HG03571 (cell line): ENCODE measurements at regions not wholly inside any gene's neighbourhood (a gene's known extent, or its start where the extent isn't known, plus 50 kb on each side); places are given as distances from the start of the nearest gene placed in this dataset.
A peak's percentile ranks its signal among the peaks of the same experiment; 100 is the strongest.

Experiments used
- ATAC-seq: cut with Tn5 transposase; IDR thresholded peaks from one replicate; pipeline ENCODE4 v1.9.1; 2021; ENCODE audit not compliant: unreplicated experiment

DNA sequence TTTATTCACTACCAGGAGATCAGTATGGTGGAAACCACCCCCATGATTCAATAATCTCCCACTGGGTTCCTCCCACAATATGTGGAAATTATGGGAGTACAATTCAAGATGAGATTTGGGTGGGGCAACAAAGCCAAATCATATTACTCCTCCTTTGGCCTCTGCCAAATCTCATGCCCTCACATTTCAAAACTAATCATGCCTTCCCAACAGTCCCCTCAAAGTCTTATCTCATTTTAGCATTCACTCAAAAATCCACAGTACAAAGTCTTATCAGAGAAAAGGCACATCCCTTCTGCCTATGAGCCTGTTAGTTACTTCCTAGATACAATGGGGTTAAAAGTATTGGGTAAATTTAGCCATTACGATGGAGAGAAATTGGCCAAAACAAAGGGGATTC, 989.5 kb upstream of the CNTNAP5 start:
- ATAC-seq: no peak

DNA sequence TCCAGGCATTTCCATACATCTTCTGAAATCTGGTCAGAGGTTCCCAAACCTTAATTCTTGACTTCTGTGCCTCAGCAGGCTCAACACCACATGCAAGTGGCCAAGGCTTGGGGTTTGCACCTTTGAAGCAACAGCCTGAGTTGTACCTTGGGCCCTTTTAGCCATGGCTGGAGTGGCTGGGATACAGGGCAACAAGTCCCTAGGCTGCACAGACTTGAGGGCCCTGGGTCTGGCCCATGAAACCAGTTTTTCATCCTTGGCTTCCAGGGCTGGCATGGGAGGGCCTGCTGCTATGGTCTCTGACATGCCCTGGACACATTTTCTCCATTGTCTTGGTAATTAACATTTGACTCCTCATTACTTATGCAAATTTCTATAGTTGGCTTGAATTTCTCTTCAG, 988.8 kb upstream of the CNTNAP5 start:
- ATAC-seq: no peak

DNA sequence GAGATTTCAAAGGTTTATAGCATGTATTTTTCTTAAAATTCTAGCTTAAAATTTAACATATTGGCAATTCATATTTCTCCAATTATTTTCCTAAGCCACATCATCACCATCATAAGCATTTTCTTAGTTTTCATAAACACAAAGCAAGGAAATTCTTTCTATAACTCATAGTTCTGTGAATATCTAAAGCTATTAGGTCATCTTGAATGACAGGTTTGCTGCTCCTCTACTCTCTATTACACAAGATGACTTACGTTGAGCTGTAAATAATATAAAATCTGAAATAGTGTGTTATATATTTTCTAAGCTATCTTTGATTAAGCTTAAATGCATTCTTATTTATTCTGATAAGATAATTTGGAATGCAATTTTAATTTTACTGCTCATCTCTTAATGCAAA, 984.6 kb upstream of the CNTNAP5 start:
- no peak for ATAC-seq

DNA sequence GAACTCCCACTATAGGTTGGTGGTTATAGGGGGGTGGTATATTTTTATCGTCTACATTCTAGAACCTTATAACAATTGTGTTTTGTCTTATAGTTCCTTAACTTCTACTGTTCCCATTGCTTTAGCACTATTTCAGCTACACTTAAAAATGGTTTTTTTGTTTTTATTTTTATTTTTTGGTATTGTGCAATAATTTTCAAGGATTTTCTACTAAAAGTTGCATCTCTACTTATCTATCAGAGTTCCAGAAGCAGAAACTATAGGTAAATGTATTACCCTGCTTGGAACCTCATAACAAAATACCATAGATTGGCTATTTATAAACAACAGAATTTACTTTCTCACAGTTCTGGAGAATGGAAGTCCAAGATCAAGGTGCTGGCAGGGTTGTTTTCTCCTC, 981.6 kb upstream of the CNTNAP5 start:
- no peak for ATAC-seq

DNA sequence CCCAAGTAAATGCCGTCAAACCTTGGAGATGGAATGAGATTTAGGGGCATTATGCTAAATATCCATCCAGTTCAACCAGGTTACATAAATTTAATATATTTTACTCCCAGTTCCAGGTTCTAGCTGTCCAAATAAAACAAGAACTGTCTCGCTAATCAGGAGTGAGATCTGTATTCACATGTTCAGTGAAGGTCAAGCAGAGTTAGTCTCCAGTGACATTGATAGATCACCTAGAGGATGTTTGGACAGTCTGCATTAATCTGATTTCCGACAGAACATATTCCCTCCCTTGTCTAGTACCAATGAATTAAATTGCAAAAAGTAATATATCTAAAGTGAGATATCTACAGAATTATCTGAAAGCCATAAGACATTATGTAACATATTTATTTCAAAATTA, 979.4 kb upstream of the CNTNAP5 start:
- ATAC-seq: no peak

DNA sequence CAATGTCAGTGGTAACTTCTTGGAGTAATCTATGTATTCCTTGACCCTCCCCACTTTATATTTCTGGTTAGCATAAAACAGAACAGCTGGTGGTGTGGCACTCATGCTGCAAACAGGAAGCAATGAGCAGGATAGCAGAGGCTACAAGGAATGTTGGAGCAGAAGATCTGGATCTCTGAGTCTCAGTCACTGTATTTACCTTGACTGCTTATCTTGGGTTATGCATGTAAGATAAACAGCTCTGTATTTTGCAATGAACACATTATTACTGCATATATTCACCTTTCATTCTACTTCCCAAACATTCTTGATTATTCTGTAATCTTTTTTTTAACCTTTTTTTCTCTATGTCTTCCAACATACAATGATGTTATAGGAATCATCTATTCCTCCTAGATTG, 977.9 kb upstream of the CNTNAP5 start:
- ATAC-seq: no peak

DNA sequence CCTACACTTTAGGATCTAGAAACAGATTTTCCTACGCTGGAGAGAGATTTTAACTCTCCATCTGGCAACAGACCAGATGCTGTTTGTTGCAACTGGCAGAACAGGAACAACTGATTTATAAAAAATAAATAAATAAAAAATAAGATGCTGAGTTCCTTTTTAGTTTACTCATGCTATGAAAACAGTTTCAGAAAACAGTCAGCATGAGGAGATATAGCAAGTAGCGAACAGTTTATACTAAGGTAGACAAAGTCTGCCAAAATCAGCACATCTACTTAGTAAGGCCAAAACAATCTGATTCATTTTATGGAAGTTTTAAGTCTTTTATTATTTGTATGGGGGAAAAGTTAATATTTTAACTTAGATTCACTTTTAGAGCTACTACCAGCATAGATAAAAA, 974.0 kb upstream of the CNTNAP5 start:
- no peak for ATAC-seq

DNA sequence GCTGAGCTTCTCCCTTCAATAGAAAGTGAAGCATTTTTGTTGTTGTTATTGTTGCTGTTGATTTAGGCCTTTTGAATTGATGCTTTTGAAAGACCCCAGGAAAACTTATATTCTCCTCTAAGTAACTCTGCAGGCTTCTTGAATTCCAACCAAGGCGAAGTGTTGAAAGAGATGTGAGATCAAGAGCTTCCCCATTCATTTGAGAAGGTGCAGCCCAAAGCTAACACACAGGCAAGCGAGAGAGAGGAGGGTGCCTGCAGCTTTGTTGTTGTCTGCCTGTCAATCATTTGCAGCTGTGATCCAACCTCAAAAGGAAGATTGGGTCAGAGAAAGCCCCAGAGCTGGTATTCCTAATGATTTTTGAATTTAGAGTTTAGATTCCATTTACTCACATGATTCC, 963.6 kb upstream of the CNTNAP5 start:
- ATAC-seq: no peak

DNA sequence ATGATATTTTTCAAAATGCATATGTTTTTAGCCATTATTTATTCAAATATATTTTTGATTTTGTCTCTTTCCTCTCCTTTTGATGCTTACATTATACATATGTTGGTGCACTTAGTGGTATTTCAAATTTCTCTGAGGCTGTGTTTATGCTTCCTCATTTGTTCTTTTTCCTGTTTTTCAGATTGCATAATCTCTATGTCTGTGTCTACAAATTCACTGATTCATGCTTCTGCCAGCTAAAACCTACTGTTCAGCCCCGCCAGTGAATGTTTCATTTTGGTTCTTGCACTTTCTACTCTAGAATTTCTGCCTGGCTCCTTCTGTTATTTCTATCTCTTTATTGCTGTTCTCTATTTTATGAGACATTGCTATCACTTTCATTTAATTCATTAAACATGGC, 951.7 kb upstream of the CNTNAP5 start:
- no peak for ATAC-seq

DNA sequence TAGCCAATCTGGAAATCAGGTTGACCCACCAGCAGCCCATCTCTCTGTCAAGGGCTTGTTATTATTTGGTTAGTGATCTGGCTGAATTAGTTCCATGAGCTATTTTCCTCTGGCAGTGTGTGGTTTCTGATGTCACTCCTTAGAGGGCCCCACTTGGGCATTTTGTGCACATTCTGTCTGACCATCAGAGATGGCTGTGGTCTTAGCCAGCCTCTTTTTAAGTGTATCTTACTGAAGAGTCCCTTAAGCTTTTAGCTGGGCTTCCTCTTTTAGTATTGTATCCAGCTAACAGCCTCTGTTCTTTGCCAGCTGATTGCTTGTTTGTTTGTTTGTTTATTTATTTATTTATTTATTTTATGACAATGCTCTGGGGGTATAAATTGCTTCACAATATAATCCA, 951.1 kb upstream of the CNTNAP5 start:
- ATAC-seq: no peak

DNA sequence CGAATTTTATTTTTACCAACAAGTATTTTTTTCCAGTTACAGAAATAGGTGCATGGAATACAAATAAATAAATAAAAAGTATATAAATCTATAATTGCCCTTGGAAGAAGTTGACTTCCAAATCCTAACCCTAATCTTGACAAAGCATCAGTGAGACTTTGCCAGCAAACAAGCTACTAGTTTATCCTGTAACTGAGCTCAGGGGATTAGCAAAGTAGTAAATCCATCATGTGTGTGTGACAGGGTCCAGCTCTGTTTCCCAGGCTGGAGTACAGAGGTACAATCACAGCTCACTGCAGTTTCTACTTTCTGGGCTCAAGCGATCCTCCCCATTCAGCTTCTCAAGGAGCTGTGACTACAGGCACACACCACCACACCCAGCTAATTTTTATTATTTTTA, 948.0 kb upstream of the CNTNAP5 start:
- no peak for ATAC-seq

DNA sequence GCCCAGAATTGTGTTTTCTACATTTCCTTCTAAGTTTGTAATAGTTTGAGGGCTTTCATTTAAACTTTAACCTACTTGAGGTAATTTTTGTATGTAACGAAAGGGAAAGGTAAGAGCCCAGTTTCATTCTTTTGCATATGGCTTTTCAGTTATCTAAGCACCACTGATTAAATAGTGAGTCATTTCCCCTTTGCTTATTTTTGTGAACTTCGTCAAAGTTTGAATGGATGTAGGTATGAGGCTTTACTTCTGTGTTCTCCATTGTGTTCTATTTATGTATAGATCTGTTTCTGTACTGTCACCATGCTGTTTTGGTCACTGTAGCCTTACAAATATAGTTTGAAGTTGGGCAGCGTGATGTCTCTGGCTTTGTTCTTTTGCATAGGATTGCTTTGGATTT, 944.8 kb upstream of the CNTNAP5 start:
- ATAC-seq: peak; percentile 47

DNA sequence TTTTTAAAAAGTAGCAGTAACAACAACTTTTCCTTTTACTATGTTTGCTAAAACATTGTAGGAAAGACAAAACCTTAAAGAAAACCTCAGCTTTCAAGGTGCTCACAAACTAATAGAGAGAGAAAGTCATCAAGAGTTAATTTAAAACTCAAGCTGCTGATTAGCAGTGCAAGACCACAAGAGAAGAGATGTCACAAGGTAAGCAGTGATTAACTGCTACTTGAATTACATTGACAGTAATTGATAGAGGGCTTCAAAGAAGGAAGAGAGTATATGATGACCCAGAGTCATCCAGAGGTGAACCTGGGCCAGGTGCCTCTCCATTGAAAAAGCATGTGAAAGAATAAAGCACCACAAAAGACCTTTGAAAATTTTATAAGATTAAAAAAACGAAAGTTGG, 939.6 kb upstream of the CNTNAP5 start:
- no peak for ATAC-seq

DNA sequence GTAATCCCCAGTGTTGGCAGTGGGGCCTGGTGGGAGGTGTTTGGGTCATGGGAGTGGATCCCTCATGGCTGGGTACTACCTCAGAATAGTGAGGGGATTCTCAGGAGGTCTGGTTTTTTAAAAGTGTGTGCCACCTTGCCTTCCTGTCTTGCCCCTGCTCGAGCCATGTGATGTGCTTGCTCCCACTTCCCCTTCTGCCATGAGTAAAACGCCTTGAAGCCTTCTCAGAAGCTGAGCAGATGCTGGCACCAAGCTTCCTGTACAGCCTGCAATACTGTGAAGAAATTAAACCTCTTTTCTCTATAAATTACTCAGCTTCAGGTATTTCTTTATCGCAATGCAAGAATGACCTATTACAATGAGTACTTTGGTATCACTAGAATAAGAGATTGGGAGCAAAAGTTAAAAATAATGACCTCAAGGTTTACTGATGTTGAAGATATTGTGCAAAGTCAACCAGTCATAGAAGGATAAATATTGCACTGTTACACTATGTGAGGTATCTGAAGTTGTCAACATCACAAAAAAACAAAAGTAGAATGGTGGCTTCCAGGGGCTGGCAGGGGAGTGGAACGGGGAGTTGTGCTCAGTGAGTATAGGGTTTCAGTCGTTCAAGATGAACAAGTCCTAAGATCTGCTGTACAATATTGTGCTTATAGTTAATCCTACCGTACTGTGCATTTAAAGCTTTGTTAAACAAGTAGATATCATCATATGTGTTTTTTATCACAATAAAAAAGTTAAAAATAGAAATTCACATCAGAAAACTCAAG, 938.3 kb upstream of the CNTNAP5 start:
- no peak for ATAC-seq

DNA sequence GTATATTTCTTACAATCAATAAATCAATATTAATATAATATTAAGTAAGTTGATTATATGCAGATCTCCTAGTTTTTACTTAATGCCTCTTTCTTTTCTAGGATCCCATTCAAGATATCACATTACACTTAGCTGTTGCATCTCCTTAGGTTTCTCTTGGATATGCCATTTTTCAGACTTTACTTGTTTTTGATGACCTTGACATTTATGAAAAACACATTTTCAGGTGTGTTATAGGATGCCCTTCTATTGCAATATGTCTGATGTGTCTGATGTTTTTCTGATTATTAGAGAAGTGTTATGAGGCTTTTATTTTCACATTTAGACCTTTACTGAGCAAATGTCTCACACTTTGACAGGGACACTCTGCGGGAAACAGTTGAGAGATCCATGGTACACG, 933.6 kb upstream of the CNTNAP5 start:
- ATAC-seq: no peak

DNA sequence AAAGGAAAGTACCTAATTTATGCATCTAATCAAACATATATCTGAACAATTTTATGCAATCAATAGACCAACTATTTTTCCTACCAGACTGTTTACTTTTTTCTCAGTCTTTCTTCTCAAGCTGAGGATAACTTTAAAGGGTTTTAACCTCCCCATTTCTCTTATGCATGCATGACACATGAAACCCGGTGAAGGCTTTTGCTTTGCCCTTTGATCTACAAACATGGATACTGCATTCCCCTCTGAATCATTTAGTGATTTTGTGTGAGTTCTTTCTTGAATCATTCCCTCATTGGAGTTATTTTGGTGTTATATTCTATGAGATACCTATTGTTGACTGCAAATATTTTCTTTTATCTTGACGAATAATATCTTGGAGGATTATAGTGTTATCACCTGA, 931.9 kb upstream of the CNTNAP5 start:
- ATAC-seq: no peak

DNA sequence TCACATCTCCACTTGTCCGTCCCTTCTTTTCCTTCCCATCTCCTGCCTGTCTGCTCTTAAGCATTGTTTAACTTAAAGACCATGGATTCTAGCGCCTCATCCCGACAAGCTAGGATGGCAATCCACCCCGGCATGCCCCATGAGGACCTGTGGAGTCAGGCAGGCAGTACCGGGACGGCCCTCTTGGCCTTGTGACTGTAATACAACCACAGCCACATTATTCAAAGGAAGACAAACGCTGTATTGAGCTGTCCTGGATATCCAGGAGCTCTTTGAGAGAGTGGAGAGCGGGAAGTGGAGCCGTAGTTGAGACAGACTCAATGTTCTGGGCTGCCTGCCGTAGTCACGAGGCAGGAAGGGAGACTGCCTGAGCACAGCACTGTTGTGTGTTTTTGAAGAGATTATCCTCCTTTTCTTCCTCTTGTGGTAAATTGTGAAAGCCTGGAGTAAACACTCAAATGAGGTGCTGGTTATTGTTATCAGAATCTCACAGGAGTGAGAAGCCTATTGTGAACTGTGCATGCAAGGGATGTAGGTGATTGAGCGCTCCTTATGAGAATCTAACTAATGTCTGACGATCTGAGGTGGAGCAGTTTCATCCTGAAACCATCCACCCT, 929.8 kb upstream of the CNTNAP5 start:
- ATAC-seq: no peak

DNA sequence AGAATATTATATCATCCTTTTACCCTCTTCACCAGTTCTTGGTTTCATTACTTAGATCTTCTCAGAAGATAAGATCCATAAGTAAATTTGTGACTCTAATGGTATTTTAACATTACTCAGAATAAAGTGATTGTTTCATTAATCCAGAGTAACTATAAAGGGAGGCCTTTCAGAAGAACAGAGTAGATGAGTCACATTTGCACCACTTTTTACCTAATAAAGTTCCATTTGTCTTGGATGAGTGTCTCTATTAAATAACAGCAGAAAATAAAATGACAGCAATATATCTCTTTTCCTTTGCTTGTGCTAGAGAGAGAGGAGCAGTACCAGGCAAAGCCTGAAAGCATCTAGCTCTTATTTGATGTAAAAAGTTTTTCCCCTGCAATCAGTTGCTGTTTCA, 926.5 kb upstream of the CNTNAP5 start:
- ATAC-seq: no peak

DNA sequence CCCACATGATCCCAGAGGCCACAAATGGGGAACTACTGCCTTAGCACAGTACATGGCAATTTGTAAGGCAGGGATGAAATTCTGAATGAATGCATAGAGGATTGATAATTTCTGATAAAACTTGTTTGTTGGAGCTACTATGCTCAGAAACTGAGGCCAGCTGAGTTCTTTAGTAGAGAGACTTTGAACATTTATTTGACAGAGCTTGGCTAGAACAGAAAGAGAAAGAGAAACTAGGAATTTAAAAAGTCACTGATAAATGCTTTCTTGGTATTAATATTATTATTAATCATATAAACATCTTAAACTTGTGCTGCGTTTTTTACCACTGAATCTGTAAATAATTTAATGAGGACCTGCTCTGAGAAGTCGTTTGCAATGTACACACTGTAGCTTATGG, 923.7 kb upstream of the CNTNAP5 start:
- ATAC-seq: no peak

DNA sequence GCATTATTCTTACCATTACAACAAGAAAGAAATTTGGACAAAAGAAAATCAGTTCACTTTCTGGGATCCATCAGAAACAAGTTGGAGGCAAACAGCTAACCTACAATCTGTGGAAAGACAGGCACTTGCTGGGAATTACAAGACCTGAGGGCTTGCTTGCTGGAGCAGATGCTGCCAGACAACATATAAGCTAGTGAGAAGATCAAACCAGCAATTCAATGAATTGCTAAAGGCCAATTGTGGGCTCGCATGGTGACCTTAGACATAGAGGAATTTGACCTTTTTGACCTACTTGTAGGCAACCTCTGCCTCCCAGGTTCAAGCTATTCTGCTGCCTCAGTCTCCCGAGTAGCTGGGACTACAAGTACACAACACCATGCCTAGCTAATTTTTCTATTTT, 921.2 kb upstream of the CNTNAP5 start:
- no peak for ATAC-seq

DNA sequence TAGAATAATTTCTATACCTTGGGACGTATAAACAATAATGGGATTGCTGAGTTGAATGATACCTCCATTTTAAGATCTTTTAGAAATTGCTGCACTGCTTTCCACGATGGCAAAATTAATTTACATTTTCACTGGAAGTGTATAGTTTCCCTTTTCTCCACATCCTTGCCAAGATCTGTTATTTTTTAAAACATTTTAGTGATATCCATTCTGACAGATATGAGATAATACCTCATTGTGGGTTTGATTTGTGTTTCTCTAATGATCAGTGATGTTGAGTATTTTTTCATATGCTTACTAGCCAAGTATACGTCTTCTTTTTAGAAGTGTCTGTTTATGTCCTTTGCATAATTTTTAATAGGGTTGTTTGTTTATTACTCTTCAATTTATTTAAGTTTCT, 908.5 kb upstream of the CNTNAP5 start:
- no peak for ATAC-seq

DNA sequence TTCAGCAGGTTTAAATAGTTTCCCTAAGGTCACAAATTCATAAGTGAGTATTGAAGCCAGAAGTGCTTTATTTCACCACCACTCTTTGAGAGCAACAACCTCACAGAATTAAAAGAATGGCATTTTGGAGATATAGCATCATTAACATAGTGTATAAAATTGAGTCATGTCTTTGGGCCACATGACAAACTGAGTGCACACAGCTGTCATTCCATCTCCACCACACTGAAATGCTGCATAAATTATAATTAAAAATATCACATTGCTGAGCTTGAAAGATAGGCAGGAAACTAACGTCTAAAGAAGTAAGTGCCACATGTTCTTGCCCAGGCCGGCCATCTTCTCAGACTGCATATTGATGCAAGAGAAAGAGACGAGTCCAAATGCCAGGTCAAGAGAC, 897.9 kb upstream of the CNTNAP5 start:
- ATAC-seq: no peak

DNA sequence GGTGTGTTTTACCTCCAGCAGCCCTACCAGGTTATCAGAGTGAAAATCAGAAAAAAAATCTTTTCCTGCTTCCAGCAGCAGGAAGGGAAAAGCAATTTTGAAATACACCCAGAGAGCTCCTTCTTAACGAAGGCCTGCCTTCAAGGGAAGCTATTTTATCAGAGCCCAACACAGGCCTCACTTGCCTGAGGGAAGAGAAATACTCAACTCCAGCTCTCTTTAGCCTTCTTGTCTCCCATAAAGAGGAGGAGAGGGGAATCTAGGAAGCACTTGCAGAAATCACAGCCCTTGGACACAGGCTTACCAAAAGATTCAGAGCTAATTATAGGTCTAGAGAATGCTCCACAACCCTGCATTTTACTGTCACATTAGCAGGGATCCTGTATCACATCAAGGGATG, 896.1 kb upstream of the CNTNAP5 start:
- ATAC-seq: no peak
